SK-N-SH treated with all-trans-retinoic acid at 6 μM for 48 hours (cell line): ENCODE measurements at regions not wholly inside any gene's neighbourhood (a gene's known extent, or its start where the extent isn't known, plus 50 kb on each side); places are given as distances from the start of the nearest gene placed in this dataset.

Experiments
- ATAC-seq: fragments of 200-7000 bp; cut with Tn5 transposase; 3 replicates; pipeline ENCODE4 v1.9.1; 2020; ENCODE audit warnings: mild to moderate bottlenecking, moderate library complexity
- ARNTL ChIP-seq: fragments of 450-650 bp; formaldehyde crosslinking; IDR thresholded peaks from 2 replicates; pipeline ENCODE4 v1.5.0; 2020; ENCODE audit warnings: low read depth, mild to moderate bottlenecking, moderate library complexity, borderline replicate concordance
- BACH2 ChIP-seq: fragments of 250-450 bp; sonication (Bioruptor Pico); IDR thresholded peaks from 2 replicates; pipeline ENCODE4 v1.9.0; 2021; ENCODE audit warnings: mild to moderate bottlenecking, borderline replicate concordance
- CREB5 ChIP-seq: fragments of 250-450 bp; sonication (Bioruptor Pico); IDR thresholded peaks from 2 replicates; pipeline ENCODE4 v1.5.1; 2020; ENCODE audit warnings: low read depth, mild to moderate bottlenecking, moderate library complexity
- CSDC2 ChIP-seq: fragments of 250-450 bp; sonication (Bioruptor Pico); IDR thresholded peaks from 2 replicates; pipeline ENCODE4 v1.5.0; 2020; ENCODE audit warnings: mild to moderate bottlenecking, moderate library complexity
- CSRNP3 ChIP-seq: fragments of 250-450 bp; sonication (Bioruptor Pico); IDR thresholded peaks from 2 replicates; pipeline ENCODE4 v1.5.1; 2021; ENCODE audit warnings: mild to moderate bottlenecking, moderate library complexity
- ESRRG ChIP-seq: fragments of 250-450 bp; sonication (Bioruptor Pico); IDR thresholded peaks from 2 replicates; pipeline ENCODE4 v1.6.1; 2021; ENCODE audit warnings: mild to moderate bottlenecking
- GLIS3 ChIP-seq: fragments of 250-450 bp; sonication (Bioruptor Pico); IDR thresholded peaks from 2 replicates; pipeline ENCODE4 v1.5.0; 2020; ENCODE audit warnings: mild to moderate bottlenecking, moderate library complexity
- ISL1 ChIP-seq: fragments of 250-450 bp; sonication (Bioruptor Pico); IDR thresholded peaks from 2 replicates; pipeline ENCODE4 v2.1.2; 2022; ENCODE audit warnings: mild to moderate bottlenecking, moderate library complexity
- OSR1 ChIP-seq: fragments of 250-450 bp; sonication (Bioruptor Pico); IDR thresholded peaks from 2 replicates; pipeline ENCODE4 v1.8.0; 2022; ENCODE audit warnings: moderate library complexity, mild to moderate bottlenecking, inconsistent platforms
- PPARA ChIP-seq: fragments of 250-450 bp; sonication (Bioruptor Pico); IDR thresholded peaks from 2 replicates; pipeline ENCODE4 v1.5.0; 2020; ENCODE audit warnings: mild to moderate bottlenecking, borderline replicate concordance
- RARB ChIP-seq: fragments of 250-450 bp; sonication (Bioruptor Pico); IDR thresholded peaks from 2 replicates; pipeline ENCODE4 v1.8.0; 2021; ENCODE audit warnings: mild to moderate bottlenecking, moderate library complexity
- SNAI2 ChIP-seq: fragments of 250-450 bp; sonication (Bioruptor Pico); IDR thresholded peaks from 2 replicates; pipeline ENCODE4 v1.5.0; 2020; ENCODE audit warnings: mild to moderate bottlenecking, moderate library complexity
- TCF4 ChIP-seq: fragments of 250-450 bp; sonication (Bioruptor Pico); IDR thresholded peaks from 2 replicates; pipeline ENCODE4 v1.8.0; 2021; ENCODE audit warnings: mild to moderate bottlenecking, moderate library complexity, borderline replicate concordance
- TOX ChIP-seq: fragments of 250-450 bp; sonication (Bioruptor Pico); IDR thresholded peaks from 2 replicates; pipeline ENCODE4 v1.8.0; 2021; ENCODE audit warnings: mild to moderate bottlenecking, moderate library complexity, borderline replicate concordance
- ZC3H10 ChIP-seq: fragments of 250-450 bp; sonication (Bioruptor Pico); IDR thresholded peaks from 2 replicates; pipeline ENCODE4 v1.5.1; 2021; ENCODE audit warnings: mild to moderate bottlenecking, moderate library complexity
- ZFP3 ChIP-seq: fragments of 250-450 bp; sonication (Bioruptor Pico); IDR thresholded peaks from 2 replicates; pipeline ENCODE4 v1.5.0; 2020; ENCODE audit warnings: mild to moderate bottlenecking, moderate library complexity
- ZFP30 ChIP-seq: fragments of 450-650 bp; formaldehyde crosslinking; IDR thresholded peaks from 2 replicates; pipeline ENCODE4 v1.5.0; 2022; ENCODE audit warnings: mild to moderate bottlenecking, moderate library complexity
- ZNF565 ChIP-seq: fragments of 450-650 bp; formaldehyde crosslinking; conservative IDR thresholded peaks from 2 replicates; pipeline ENCODE4 v1.5.0; 2020; ENCODE audit warnings: low read depth, mild to moderate bottlenecking, moderate library complexity
- ZNF70 ChIP-seq: fragments of 450-650 bp; formaldehyde crosslinking; IDR thresholded peaks from 2 replicates; pipeline ENCODE4 v1.5.0; 2020; ENCODE audit warnings: mild to moderate bottlenecking, moderate library complexity
- ZNF8 ChIP-seq: fragments of 450-650 bp; formaldehyde crosslinking; IDR thresholded peaks from 2 replicates; pipeline ENCODE4 v1.5.0; 2020; ENCODE audit warnings: mild to moderate bottlenecking, moderate library complexity
- TF ChIP-seq, protein P1 (sequence below): fragments of 250-450 bp; sonication (Bioruptor Pico); IDR thresholded peaks from 2 replicates; pipeline ENCODE4 v1.8.0; 2021; ENCODE audit warnings: low read depth, mild to moderate bottlenecking, moderate library complexity, borderline replicate concordance
- TF ChIP-seq, protein P2 (sequence below): fragments of 250-450 bp; sonication (Bioruptor Pico); IDR thresholded peaks from 2 replicates; pipeline ENCODE4 v1.8.0; 2020; ENCODE audit warnings: mild to moderate bottlenecking, moderate library complexity, borderline replicate concordance
- TF ChIP-seq, protein P3 (sequence below): fragments of 250-450 bp; sonication (Bioruptor Pico); IDR thresholded peaks from 2 replicates; pipeline ENCODE4 v1.5.0; 2020; ENCODE audit warnings: mild to moderate bottlenecking, moderate library complexity

DNA sequence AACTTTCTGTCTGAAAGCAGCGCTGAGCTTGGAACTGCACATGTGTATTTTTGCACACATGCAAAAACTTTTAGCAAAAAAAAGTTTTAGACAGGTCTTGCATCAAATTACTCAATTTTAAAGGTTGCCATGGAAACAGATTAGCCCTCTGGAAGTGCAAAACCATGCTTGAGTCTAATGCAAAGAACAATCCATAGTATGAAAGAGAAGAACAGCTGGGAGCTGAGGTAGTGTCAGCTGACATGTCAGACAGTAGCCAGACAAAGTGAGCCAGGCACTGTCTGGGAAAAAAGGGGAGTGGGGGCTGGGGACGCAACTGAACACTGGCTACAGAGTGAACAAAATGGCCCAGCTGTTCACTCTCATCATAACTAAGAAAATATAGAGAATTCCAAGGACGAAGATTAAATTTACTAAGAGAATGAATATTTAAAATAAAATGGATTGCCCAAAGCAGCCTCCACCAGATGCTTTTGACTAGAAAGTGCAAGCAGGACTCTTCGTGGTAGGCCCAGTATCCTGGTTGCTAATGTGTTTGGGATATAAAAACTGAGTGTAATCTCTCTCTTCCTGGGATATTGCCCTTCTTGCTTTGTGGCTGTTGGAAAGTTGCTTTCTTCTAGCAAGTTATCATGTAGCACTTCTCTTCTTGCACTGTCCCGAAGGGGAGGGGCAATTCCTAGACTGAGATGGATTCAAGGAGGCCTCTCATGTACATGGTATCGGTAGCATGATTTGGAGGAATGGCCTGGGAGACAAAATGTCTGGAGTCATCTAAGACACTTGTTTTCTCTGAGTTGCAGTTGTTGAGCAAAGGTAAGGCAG is 434.1 kb upstream of the FAT3 start:
- TF ChIP-seq ZNF70 (CRISPR knock-in tag) (no peak), CSRNP3 (CRISPR knock-in tag) (no peak), BACH2 (CRISPR knock-in tag) (no peak), CSDC2 (CRISPR knock-in tag) (no peak), OSR1 (CRISPR knock-in tag) (no peak), ISL1 (CRISPR knock-in tag) (no peak), ZFP3 (CRISPR knock-in tag) (no peak), TCF4 (CRISPR knock-in tag) (no peak), ZC3H10 (CRISPR knock-in tag) (no peak), RARB (CRISPR knock-in tag) (no peak), GLIS3 (CRISPR knock-in tag) (no peak), ARNTL (no peak), ZNF565 (no peak), CREB5 (CRISPR knock-in tag) (no peak), ESRRG (CRISPR knock-in tag) (no peak), ZNF8 (CRISPR knock-in tag) (no peak), PPARA (CRISPR knock-in tag) (no peak)
- TF ChIP-seq, protein P1, sequence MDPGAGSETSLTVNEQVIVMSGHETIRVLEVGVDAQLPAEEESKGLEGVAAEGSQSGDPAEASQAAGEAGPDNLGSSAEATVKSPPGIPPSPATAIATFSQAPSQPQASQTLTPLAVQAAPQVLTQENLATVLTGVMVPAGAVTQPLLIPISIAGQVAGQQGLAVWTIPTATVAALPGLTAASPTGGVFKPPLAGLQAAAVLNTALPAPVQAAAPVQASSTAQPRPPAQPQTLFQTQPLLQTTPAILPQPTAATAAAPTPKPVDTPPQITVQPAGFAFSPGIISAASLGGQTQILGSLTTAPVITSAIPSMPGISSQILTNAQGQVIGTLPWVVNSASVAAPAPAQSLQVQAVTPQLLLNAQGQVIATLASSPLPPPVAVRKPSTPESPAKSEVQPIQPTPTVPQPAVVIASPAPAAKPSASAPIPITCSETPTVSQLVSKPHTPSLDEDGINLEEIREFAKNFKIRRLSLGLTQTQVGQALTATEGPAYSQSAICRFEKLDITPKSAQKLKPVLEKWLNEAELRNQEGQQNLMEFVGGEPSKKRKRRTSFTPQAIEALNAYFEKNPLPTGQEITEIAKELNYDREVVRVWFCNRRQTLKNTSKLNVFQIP (CRISPR knock-in tag): no peak
- TF ChIP-seq, protein P2, sequence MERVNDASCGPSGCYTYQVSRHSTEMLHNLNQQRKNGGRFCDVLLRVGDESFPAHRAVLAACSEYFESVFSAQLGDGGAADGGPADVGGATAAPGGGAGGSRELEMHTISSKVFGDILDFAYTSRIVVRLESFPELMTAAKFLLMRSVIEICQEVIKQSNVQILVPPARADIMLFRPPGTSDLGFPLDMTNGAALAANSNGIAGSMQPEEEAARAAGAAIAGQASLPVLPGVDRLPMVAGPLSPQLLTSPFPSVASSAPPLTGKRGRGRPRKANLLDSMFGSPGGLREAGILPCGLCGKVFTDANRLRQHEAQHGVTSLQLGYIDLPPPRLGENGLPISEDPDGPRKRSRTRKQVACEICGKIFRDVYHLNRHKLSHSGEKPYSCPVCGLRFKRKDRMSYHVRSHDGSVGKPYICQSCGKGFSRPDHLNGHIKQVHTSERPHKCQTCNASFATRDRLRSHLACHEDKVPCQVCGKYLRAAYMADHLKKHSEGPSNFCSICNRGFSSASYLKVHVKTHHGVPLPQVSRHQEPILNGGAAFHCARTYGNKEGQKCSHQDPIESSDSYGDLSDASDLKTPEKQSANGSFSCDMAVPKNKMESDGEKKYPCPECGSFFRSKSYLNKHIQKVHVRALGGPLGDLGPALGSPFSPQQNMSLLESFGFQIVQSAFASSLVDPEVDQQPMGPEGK: no peak
- TF ChIP-seq, protein P3, sequence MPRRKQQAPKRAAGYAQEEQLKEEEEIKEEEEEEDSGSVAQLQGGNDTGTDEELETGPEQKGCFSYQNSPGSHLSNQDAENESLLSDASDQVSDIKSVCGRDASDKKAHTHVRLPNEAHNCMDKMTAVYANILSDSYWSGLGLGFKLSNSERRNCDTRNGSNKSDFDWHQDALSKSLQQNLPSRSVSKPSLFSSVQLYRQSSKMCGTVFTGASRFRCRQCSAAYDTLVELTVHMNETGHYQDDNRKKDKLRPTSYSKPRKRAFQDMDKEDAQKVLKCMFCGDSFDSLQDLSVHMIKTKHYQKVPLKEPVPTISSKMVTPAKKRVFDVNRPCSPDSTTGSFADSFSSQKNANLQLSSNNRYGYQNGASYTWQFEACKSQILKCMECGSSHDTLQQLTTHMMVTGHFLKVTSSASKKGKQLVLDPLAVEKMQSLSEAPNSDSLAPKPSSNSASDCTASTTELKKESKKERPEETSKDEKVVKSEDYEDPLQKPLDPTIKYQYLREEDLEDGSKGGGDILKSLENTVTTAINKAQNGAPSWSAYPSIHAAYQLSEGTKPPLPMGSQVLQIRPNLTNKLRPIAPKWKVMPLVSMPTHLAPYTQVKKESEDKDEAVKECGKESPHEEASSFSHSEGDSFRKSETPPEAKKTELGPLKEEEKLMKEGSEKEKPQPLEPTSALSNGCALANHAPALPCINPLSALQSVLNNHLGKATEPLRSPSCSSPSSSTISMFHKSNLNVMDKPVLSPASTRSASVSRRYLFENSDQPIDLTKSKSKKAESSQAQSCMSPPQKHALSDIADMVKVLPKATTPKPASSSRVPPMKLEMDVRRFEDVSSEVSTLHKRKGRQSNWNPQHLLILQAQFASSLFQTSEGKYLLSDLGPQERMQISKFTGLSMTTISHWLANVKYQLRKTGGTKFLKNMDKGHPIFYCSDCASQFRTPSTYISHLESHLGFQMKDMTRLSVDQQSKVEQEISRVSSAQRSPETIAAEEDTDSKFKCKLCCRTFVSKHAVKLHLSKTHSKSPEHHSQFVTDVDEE: no peak
- no peak for ATAC-seq

- no peak for ATAC-seq
- no peak for TF ChIP-seq TCF4 (CRISPR knock-in tag)
- TF ChIP-seq, protein P1 (CRISPR knock-in tag): no peak
- TF ChIP-seq TOX (CRISPR knock-in tag): no peak
- TF ChIP-seq ZNF70 (CRISPR knock-in tag): no peak
- no peak for TF ChIP-seq ZNF8 (CRISPR knock-in tag)
- TF ChIP-seq OSR1 (CRISPR knock-in tag): no peak
- no peak for TF ChIP-seq ISL1 (CRISPR knock-in tag)
- no peak for TF ChIP-seq ESRRG (CRISPR knock-in tag)
- TF ChIP-seq ARNTL: no peak
- no peak for TF ChIP-seq ZC3H10 (CRISPR knock-in tag)
- no peak for TF ChIP-seq GLIS3 (CRISPR knock-in tag)
- no peak for TF ChIP-seq ZFP30 (CRISPR knock-in tag)
- no peak for TF ChIP-seq CREB5 (CRISPR knock-in tag)
- no peak for TF ChIP-seq SNAI2 (CRISPR knock-in tag)
- TF ChIP-seq, protein P2: no peak
- TF ChIP-seq, all 23 proteins: peak for 0
These were observed 435.9 kb upstream of the FAT3 start for GRCh38 chr11:91788764-91789163.
